Stimulated activated CD4-positive, alpha-beta T cell treated with anti-CD3 and anti-CD28 coated beads, Interleukin-4, amount 100 ng/mL, for 4 hours (primary cell): ENCODE measurements at regions not wholly inside any gene's neighbourhood (a gene's known extent, or its start where the extent isn't known, plus 50 kb on each side); places are given as distances from the start of the nearest gene placed in this dataset.
"Not testable (repeated sequence)": the region's sequence is repeated elsewhere in the genome, so short reads cannot be mapped to it uniquely, and the experiment has no call there.

Source experiments
- DNase-seq, 2 experiments: peaks; one replicate each; pipeline ENCODE4 v3.0.0-alpha.2; 2020

DNA sequence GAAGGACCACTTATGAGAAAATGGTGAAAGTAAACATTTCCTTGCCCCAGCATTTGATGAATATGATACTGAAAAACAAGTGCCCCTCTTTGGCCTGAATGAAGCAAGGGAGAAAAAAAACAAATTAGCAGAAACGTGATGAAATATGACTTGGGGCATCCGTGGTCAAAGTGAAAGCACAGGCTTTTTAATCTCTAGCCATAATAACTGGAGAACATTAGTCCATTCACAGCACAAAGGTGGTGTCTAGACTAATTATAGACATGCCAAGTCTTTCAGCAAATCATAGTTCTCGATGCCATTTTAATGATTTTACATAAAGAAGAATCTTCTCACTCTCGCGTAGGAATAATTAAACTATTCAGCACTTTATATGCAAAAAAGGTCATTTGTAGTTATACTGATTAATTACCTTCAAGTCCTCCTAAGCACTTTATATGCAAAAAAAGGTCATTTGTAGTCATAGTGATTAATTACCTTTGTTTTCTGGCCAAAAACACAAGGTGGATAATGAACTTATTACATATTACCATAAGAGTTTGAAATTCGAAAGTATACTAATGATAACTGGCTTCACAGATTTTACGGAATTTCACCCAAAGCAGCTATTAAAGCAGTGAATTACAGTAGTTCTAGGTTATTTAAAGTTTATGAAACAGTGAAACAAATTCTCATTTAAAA, 121.6 kb downstream of the ZNF22 start:
- not testable (repeated sequence) for DNase-seq

DNA sequence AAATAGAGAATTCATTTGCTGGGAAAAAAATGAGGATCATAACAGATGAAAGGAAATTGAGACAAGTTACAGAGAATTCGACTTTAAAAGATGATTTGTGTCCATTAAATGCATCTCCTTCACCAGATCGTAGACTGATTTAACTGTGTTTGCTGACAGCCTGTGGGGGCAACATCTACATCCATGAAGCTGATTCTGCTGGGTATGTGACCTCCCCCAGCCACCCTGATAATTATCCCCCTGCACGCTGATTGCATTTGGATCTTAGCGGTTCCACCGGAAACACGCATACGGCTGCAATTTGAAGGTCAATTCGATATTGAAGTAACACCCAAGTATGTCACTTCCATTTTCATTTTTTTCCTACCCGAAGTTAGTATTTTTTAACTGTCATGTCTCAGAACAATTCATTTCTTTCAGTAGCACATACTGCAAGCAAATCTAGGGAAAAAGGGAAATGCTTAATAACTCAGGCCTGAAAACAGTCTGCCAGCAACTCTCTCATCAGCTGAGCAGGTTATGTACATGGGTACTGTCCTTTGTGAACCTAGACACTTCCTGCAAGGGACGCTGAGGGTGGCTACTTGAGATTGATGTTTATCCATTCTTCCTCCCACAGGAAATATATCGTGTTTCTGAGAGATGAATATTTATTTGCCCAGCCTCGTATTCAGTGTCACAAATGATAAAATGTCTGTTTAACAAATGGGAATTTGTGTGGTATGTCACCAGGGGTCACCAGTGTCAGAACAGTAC, 134.9 kb downstream of the ZNF22 start:
- DNase-seq = no peak

DNA sequence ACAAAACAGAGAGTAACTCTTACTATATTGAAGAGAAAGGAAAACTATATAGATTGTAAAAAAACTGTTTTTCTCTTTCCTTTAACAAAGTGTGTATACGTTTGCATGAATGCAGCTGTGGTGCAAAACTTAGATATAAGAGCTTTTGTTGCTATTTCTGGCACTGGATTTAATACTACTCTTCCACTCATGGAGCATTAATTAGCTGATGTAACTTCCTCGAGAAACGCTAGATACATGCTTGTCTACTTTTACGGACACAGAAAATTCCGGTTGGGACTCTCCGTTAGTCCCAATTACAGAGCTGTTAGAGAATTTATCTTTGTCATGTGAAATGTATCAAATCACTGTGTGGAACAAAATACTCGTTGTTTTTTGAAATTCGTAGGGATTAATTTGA, 135.5 kb downstream of the ZNF22 start:
- no peak for DNase-seq

DNA sequence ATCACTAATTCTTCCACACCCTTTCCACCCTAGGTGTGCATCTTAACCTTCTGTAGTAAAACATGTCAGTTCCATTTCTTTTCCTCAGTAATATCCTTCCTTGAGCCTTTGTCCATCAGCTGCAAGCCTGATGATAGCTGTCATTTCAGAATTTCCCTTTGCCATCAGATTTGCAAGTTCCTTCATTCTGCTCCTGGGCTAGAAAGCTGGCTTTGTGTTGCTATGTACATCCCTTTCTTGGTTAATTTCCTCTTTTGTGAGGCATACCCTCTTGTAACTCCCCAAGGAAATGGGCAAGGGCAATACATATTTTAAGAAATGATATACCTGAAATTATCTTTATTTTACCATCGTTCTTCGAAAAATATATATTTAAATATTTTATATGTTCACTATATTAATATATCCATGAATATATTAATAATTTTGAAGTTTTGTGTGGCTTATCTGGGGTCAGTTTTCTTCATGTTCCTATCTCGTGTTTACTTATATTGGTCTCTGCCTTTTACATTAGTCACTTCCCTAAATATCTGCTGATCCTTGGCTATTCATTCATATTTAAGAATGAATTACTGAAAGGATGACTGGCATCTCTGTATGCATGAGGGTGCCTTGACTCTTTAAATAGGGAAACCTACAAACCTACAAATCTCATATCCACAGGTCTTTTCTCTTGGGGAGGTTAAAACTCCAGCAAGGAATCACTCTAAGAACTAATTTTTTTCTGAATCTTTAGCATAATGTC, 143.8 kb downstream of the ZNF22 start:
- DNase-seq = no peak

DNA sequence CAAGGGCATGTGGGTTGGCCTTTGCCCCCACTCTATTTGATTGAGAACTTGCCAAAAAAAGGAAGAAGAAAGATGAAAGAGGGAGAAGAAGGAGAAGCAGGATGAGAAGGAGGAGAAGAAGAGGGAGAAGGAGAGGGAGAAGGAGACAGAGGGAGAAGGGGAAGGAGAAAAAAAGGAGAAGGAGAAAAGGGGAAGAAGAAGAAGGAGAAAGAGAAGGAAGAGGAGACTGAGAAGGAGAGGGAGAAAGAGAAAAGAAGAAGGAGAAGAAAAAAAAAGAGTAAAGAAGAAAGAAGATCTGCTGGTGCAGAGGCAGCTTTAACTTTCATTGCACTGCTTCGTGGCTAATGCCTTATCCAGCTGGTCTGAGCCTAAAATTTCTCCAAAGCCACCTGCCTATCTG, 144.4 kb downstream of the ZNF22 start:
- not testable (repeated sequence) for DNase-seq

DNA sequence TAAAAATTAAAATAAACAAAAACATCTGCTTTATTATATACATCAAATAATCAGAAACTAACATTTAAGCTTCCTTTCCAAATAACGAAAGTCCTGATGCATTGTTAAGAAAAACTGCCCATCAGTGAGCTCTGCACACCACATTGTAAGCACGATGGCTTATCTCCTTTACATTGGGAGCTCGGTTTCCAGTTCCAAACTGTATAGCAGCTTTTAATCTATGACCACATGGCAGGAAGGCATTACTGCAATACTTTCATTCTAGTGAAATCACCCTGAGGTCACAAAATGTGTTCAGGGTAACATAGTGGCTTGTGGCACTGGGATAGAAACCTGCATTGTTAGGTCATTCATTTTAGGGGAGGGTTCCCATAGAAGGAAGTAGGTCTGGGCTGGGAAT, 146.3 kb downstream of the ZNF22 start:
- no peak for DNase-seq

DNA sequence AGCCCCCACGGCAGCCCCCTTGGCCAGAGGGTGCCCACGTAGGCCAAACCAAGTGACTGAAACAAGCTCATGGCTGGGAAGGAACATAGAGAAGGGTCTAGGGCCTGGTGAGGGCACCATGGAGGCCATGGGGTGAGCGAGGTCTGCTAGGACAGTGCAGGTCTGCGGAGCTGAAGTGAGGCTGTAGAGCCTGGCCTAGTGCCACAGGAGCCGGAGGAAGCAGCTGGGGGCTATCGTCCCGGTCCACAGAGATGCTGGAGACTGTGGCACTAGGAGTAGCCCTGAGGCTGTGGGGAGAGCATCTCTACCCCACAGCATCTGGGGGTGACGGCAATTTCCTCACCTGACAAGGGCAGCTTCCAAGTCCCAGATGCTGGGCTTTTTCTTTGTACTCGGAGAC, 150.3 kb downstream of the ZNF22 start:
- no peak for DNase-seq

DNA sequence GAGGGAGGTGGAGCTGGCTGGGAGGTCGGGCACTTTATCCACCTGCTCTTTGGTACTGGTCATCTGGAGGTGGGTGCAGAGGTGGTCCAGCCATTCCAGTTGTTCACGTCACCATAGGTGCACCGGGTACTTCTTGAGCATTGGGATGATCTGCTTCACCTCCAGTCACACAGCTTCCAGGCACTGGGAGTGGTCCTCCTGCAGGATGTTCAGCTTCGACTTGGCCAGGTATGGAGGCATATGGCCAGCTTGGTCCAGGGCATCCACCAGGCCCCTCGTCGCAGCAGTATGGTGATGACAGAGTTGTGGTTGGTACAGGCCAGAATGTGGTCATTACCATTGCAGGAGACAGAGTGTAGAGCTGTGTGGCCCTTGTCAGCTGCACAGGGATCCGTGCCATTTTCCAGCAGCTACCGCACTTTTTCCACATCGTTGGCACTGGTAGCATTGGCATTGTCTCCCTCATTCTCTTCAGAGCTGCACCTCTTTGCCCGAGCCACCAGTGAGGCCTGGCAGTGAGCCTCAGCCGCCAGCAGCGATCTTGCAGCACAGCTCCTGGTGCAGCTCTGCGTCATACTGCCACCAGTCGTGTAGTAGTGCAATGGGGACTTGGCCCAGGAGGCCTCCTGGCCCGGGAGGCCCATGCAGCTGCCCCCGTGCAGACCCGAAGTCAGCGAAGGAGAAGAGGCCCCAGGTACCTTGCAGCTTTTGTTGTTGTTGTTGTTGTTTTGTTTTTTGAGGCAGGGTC, 150.9 kb downstream of the ZNF22 start:
- DNase-seq = no peak

DNA sequence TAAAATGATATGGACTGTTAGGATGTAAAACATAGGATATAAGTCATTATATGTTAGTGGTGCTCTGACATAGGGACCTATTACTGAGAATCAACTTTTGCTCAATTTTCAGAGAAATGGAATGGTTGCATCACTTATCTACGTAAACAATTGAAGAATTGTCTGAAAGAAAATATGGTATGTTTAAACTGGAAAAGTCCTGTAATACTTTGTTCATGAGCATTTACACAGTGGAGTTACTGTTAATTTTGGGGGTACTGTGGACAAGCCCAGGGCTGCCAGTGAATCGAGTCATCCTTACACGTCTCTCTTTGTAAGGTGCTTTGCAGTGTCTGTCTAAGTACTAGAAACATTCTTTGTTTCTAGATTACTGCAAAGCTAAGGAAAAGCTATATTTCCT, 152.0 kb downstream of the ZNF22 start:
- DNase-seq = no peak

DNA sequence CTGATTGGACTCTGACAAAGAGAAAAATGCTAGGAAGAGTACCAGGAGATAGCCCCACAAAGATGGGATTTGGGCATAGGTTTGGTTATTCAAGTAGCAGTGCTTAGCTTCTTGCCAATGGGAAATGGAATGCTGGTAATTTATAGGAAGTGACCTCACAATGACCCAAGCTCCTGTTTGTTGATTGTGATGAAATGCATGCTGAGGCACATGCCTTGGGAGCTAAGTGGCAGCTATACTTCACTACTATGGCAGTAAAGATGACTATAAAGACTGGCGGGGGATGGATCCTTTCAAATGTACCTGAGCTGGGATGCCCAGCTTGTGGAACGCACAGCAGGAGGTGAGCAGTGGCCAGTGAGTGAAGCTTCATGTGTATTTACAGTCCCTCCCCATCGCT, 153.8 kb downstream of the ZNF22 start:
- no peak for DNase-seq

DNA sequence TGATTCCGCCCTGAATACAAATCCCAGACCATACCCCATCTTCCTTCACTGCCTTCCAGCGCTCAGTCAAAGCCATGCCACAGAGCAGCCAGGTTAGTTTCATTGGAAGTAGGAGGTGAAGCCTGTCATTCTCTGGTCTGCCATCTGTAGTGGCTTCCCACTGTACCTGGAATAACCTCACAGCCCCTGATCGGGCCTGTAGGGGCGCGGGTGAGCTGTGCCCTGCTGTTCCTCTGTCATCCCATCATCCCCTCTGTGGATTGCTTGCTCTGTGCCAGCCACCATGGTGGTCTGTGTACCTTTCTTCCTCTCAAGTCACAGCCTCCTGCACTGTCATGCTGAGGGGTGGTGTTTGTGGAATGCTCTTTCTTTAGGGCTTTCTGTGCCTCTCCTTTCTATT, 155.1 kb downstream of the ZNF22 start:
- DNase-seq = no peak

DNA sequence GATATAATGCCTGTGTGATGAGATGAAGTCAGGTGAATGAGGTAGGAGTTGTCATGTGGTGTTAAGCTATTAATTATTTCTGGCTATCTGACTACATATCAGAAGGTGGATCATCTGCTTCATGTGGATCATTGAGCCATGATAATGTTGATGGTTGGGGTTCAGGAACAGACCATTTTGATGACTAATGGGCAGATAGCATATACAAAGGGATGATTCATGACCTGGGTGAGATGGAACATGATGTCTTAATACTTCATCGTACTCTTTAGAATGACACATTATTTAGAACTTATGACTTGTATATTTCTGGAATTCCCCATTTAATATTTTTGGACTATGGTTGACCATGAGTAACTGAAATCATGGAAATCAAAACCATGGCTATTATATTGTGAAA, 155.1 kb downstream of the OR13A1 start:
- DNase-seq = no peak

DNA sequence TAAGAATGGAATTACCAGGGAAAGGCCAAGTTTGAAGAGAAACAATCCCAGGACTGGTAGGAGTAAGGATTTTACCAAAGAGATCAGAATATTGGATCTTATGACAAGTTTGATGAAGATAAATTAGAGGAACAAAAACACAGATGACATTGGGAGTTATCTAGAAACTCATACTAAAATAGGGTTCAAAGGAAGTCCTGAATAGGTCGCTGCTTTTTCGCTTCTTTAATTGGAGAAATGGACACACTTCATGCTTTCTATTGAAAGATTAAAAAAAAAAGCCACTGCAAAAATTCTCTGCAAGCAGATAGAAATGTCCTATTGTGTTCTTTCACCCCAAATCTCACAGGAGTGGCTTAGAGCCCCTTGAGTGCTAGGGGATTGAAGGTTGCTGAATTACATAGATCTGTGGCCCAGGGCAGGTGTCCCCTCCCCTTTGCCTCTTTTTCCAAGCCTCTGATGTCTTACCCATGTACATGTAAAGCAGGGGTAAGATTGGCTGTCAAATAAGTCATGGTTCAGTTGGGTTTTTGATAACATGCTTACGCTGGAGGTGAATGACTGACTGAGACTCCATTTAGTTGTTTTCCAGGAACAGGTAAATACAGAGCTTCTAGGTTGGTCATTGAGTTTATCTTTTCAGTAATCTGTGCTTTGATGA, 152.0 kb downstream of the OR13A1 start:
- no peak for DNase-seq

DNA sequence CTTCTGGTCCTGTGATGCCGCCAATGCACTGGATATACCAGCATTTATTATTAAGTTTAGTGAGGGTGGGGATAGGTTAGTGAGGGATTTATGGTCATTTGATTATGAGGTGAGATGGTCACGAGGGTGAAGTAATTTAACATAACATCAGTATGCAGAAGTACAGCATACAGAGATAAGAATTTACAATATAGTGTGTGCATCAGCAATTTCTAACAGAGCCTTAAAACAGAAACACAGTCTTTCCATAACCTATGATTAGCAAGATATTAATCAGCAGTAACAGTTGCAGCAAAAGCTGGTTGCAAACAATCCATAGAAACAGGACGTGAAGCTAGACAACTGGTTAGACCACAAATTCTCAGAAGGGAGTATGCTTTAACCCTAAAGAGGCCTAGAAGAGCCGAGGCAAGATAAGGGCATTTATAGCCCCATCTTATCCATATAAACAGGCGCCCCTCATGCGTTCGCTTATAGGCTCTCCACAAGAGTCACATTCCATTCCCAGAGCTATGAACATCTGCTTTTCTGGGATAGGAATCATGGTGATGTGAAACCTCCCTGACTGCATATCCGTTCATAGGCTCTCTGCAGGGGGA, 139.8 kb downstream of the OR13A1 start:
- not testable (repeated sequence) for DNase-seq

DNA sequence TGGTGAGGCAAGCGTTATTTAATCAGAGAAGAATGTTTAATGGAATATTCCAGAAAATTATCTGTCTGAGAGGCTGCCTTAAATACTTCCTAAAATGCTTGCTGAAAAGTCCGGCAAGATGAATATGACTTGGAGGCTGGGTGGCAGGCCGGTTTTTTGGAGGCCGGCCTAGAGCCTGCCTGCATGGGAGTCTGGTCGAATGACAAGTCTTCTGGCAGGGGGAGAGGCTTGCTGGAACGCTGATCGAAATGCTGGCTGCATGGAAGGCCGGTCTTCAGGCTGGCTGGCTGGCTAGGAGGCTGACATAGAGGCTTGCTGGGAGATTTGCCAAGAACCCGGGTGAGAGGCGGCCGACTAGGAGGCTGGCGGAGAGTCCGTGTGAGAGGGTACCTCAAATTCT, 135.7 kb downstream of the OR13A1 start:
- DNase-seq = no peak

DNA sequence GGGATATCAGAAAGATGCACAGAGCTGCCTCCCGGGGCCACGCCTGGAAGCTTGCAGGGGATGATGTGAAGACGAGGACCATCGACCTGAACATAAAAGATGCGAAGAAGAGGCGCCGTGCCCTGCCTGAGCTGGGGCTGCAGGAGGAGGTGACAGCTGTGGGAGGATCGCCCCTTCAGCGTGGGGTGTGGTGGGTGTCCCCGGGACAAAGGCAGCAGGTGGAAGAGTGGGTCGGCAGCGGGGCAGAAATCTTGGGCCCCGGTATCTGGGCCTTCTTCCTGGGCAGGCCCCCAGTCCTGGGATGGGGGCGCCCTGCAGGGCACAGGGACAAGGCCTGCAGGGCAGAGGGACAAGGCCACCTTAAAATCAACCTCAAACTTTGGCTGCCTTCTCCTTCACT, 134.9 kb downstream of the OR13A1 start:
- no peak for DNase-seq

DNA sequence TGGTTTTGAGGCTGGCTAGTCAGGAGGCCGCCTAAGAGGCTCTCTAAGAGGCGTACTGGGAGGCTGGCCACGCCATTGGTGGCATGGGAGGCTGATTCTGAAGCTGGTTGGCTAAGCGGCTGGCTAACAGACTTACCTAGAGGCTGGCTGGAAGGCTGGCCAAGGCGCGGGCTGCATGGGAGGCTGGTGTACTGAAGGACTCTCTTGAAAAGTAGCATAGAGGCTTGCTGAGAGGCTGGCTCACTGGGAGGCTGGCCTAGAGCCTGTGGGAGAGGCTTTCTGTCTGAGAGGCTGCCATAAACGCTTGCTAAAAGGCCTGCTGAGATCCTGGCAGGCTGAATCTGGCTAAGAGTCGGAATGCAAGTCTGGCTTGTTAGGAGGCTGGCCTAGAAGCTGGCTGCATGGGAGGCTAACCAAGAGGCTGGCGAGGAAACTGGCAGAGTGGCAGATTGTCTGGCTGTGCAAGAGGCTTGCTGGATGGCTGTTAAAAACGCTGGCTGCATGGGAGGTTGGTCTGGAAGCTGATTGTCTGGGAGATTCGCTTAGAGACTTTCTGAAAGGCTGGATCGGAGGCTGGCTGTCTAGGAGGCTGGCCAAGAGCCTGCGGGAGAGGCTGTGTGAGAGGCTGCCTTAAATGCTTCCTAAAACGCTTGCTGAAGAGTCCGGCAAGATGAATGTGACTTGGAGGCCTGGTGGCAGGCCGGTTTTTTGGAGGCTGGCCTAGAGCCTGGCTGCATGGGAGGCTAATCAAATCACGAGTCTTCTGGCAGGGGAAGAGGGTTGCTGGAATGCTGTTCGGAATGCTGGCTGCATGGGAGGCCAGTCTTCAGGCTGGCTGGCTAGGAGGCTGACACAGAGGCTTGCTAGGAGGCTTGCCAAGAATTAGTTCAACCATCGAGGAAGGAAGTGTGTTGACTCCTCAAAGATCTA, 134.2 kb downstream of the OR13A1 start:
- DNase-seq = no peak

DNA sequence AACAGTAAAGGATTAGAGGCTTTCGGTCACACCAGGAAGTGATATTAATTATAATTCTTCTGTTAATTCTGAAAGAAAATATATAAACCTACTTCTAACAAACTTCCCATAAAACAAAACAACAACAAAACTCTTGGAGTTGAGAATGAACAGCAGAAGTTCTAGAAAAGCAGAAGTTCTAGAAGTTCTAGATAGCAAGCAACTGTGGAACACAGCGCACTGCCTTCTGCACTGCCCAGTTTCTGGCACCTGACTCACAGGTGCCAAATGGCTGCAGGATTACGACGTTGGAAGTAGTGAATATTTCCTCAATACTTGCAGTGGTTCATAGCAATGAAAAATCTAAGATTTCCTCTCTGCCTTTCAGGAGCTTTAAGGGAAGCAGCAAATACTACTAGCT, 132.2 kb downstream of the OR13A1 start:
- no peak for DNase-seq

DNA sequence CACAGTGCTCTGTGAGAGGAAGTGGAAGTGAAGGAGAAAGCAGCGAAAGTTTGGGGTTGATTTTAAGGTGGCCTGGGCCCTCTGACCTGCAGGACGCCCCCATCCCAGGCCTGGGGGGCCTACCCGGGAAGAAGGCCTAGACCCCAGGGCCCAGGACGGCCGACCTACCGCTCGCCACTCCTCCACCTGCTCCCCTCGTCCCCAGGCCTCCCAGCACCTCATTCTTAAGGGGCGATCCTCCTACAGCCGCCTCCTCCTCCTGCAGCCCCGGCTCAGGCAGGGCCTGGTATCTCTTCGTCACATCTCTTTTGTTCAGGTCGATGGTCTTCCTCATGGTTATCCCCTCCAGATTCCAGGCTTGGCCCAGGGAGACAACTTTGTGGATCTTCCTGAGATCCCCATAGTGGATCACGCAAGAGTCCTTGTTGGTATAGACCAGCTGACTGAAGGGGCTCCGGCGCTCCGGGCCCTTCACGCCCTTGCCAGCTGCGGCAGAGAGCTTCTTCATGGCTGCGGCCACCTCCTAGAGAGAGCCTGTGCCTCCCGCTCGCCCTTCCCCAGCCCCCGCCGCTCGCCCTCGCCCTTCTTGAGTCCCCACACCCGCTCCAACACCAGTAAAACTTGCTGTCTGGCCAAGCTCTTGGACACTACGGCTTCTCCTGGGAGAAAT, 117.5 kb downstream of the OR13A1 start:
- DNase-seq = no peak

DNA sequence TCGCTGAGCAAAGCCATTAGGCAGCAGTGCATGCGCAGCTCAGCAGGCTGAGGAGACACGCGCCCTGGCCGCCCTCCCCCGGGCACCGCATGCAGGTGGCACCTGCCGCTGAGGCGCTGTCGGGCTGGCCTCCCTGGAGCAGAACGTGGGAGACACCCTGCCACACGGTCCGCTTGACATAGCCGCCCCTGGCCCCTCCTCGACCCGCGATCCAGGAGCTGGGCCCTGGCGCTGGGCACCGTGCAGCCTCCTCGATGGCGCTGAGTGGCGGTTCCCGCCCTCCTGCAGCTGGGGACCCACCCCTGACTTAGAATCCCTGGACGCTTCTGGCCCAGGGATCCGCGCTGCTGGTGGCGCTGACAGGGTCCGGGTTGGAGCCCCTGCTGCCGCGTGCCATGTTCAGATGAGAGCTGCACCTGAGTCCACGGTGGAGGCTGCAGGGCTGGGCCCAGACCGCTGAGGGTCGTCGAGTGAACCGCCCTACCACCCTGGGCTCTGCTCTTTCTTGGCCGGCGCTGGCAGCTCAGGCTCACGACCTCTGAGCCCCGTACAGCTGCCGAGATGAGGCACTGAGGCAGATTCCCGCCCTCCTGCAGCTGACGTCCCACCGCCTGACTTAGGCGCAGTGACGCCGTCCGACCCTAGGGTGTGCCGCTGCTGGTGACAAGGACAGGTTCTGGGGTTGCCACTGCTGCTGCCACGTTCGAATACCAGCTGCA, 116.8 kb downstream of the OR13A1 start:
- DNase-seq = no peak
